HepG2 (cell line): ENCODE measurements at regions not wholly inside any gene's neighbourhood (a gene's known extent, or its start where the extent isn't known, plus 50 kb on each side); places are given as distances from the start of the nearest gene placed in this dataset.
A peak's percentile ranks its signal among the peaks of the same experiment; 100 is the strongest.

Experiments
- ATAC-seq: fragments of 200-7000 bp; cut with Tn5 transposase; 3 replicates; pipeline ENCODE4 v1.9.1; 2020; ENCODE audit warnings: mild to moderate bottlenecking, moderate library complexity
- BruUV-seq: library from RNA; stranded (reverse); fragments of 400-500 nt; replicated peaks from 2 replicates; lab custom pipeline; 2021; lab: Mats Ljungman, UMichigan
- CTCF ChIA-PET: fragments of 300-600 bp; formaldehyde crosslinking; extraction: SDS; loops from one replicate; lab custom pipeline; 2021; ENCODE audit warnings: low total read pairs, inconsistent platforms, low intra/inter-chr PET ratio; lab: Yijun Ruan, JAX
- POLR2A ChIA-PET: fragments of 350-600 bp; sonication (Branson Sonifier 250); formaldehyde crosslinking; loops from one replicate; lab custom pipeline; 2020; ENCODE audit warnings: antibody characterized with exemption, inconsistent platforms; lab: Yijun Ruan, JAX
- DNase-seq: peaks from one replicate; pipeline ENCODE4 v3.0.0-alpha.2; 2015; ENCODE audit warnings: low spot score
- FAIRE-seq: peaks from 3 replicates; lab custom pipeline; 2011; peaks lifted over from hg19 to GRCh38; lab: Jason Lieb, UNC
- H2AFZ ChIP-seq: one replicate; pipeline ENCODE4 v1.6.1; 2011; ENCODE audit warnings: low read length, inconsistent platforms
- H3K27ac ChIP-seq: fragments of 300-600 bp; 3 replicates; pipeline ENCODE4 v1.8.0; 2011; ENCODE audit warnings: mixed run types, mild to moderate bottlenecking, mixed read lengths, low read length, inconsistent platforms; ENCODE audit not compliant: insufficient read depth; ENCODE audit errors: extremely low read length
- H3K27me3 ChIP-seq, 2 experiments: fragments of 200-600 bp in 1 of 2; 2 replicates in 1 of 2; 3 replicates in 1 of 2; pipeline versions ENCODE4 v1.6.0 to v1.8.0; 2011; ENCODE audit warnings: low read length in 2 of 2, mild to moderate bottlenecking in 2 of 2, moderate library complexity in 2 of 2, inconsistent platforms in 1 of 2; ENCODE audit not compliant: insufficient read depth in 2 of 2, control insufficient read depth in 1 of 2
- H3K36me3 ChIP-seq, 2 experiments: fragments of 200-600 bp in 1 of 2; replicated peaks in 1 of 2; 2 replicates in 1 of 2; 3 replicates in 1 of 2; pipeline versions ENCODE4 v1.5.1 to v1.8.0; 2011; ENCODE audit warnings: low read length in 2 of 2, inconsistent platforms in 1 of 2; ENCODE audit not compliant: insufficient read depth in 2 of 2, control insufficient read depth in 1 of 2
- H3K4me1 ChIP-seq: 2 replicates; pipeline ENCODE4 v1.5.1; 2012; ENCODE audit warnings: low read length, inconsistent platforms; ENCODE audit not compliant: insufficient read depth
- H3K4me2 ChIP-seq: 2 replicates; pipeline ENCODE4 v1.6.0; 2011; ENCODE audit warnings: low read depth, low read length, inconsistent platforms
- H3K4me3 ChIP-seq, 3 experiments: fragments of 200-600 bp in 1 of 3; sonication (generic), shearing (Covaris generic) in 1 of 3; replicated peaks in 1 of 3; 2 replicates each; pipeline ENCODE4 v1.5.1; 2011 to 2016; ENCODE audit warnings: low read length in 3 of 3, inconsistent platforms in 2 of 3, low read depth in 2 of 3, mild to moderate bottlenecking in 2 of 3, control low read depth in 1 of 3, mixed read lengths in 1 of 3; ENCODE audit not compliant: insufficient read depth in 1 of 3
- H3K79me2 ChIP-seq: one replicate; pipeline ENCODE4 v1.6.1; 2011; ENCODE audit warnings: low read length, inconsistent platforms; ENCODE audit not compliant: insufficient read depth
- H3K9ac ChIP-seq: 2 replicates; pipeline ENCODE4 v1.6.0; 2011; ENCODE audit warnings: mild to moderate bottlenecking, low read depth, low read length, inconsistent platforms; ENCODE audit not compliant: insufficient read depth
- H3K9me3 ChIP-seq: 2 replicates; pipeline ENCODE4 v1.5.1; 2012; ENCODE audit warnings: mild to moderate bottlenecking, low read length
- H4K20me1 ChIP-seq: 2 replicates; pipeline ENCODE4 v1.6.0; 2011; ENCODE audit warnings: inconsistent platforms, mild to moderate bottlenecking, low read length, moderate library complexity; ENCODE audit not compliant: insufficient read depth
- AGO1 ChIP-seq: fragments of 200-400 bp; formaldehyde crosslinking; IDR thresholded peaks from 2 replicates; pipeline ENCODE4 v1.6.1; 2017; ENCODE audit warnings: mild to moderate bottlenecking, low read depth, low read length, moderate library complexity; ENCODE audit not compliant: poor library complexity, severe bottlenecking
- FOXP4 ChIP-seq: sonication (generic); formaldehyde crosslinking; IDR thresholded peaks from 2 replicates; pipeline ENCODE4 v1.4.0; 2020; ENCODE audit warnings: missing genetic modification reagents
- MIXL1 ChIP-seq: IDR thresholded peaks from 2 replicates; pipeline ENCODE4 v1.6.1; 2016
- SCMH1 ChIP-seq: sonication (generic); formaldehyde crosslinking; IDR thresholded peaks from 2 replicates; pipeline ENCODE4 v1.9.0; 2021; ENCODE audit warnings: missing genetic modification reagents, mild to moderate bottlenecking, borderline replicate concordance
- ZC3H4 ChIP-seq: sonication (generic); formaldehyde crosslinking; IDR thresholded peaks from 2 replicates; pipeline ENCODE4 v1.4.0; 2020; ENCODE audit warnings: missing genetic modification reagents, borderline replicate concordance
- ZNF263 ChIP-seq: sonication (generic); formaldehyde crosslinking; IDR thresholded peaks from 2 replicates; pipeline ENCODE4 v1.4.0; 2020; ENCODE audit warnings: missing genetic modification reagents
- WGBS: methylation state at CpG from one replicate; pipeline ENCODE4 v1.1.6; 2017; ENCODE audit warnings: low lambda C conversion rate; 5-methylcytosine and 5-hydroxymethylcytosine counted together
- in situ Hi-C: cut with HindIII; loops from 2 replicates; pipeline ENCODE4 v1.10.0; 2017; ENCODE audit warnings: low pct_unique_long_range_greater_than_20kb; ENCODE audit not compliant: extremely low pct_ligation_motif_present
- intact Hi-C: fragments of 100-400 bp; cut with micrococcal nuclease; formaldehyde crosslinking; loops from one replicate; pipeline ENCODE4 v1.10.0; 2022; ENCODE audit not compliant: unreplicated experiment
- TF ChIP-seq, protein P1 (sequence below): sonication (generic); formaldehyde crosslinking; IDR thresholded peaks from 2 replicates; pipeline ENCODE4 v1.8.1; 2022; ENCODE audit warnings: mild to moderate bottlenecking, missing genetic modification reagents

DNA sequence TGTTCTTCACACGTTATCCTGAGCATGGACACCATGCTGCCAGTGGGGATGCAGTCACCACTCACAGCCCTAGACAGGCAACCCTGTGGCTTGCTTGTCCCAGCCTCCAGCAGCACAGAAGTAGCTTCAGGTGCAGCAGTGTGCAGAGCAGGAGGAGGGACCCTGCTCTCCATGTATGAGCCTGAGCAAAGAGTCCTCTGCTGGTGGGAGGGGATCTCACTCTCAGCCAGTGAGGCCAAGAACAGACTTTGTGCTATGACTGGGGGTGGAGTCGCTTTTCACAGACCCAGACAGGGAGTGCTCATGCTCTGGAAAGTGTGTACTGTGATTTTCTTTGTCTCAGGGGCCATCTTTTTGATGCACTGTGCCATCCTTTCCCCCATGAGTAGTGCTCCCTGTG is 66.1 kb upstream of the NDN start:
- ChIA-PET CTCF (no interaction called here), POLR2A (no interaction called here)
- H3K27me3 ChIP-seq = no peaks in the 10 kb centered on the region
- no peaks in the 10 kb centered on the region for H3K4me1 ChIP-seq
- peaks cover 29% of the 10 kb centered on the region; the same call in 1 of the 2 replicates for H3K9me3 ChIP-seq
- peak; percentile 74 for ATAC-seq
- no peak for FAIRE-seq
- no peak overlapping the region for H2AFZ ChIP-seq
- no peaks in the 10 kb centered on the region for H4K20me1 ChIP-seq
- TF ChIP-seq ZC3H4 (CRISPR knock-in tag) (no peak), AGO1 (no peak), SCMH1 (no peak), ZNF263 (peak; percentile 53; the same call in 1 of the 2 replicates), MIXL1 (CRISPR knock-in tag) (no peak)
- no peak overlapping the region for H3K4me3 ChIP-seq
- BruUV-seq = no TSS peak
- in situ Hi-C loops (no loop called here), intact Hi-C loops (no loop called here)
- H3K9ac ChIP-seq = no peak overlapping the region
- 0% methylated on average over 1 of the region's 2 CpGs for whole genome bisulfite sequencing
- no peaks in the 10 kb centered on the region for H3K36me3 ChIP-seq
- no peak overlapping the region for H3K27ac ChIP-seq
- H3K79me2 ChIP-seq = no peaks in the 10 kb centered on the region
- no peak overlapping the region for H3K4me2 ChIP-seq
- no peak for DNase-seq

- H3K4me1 ChIP-seq = no peaks in the 10 kb centered on the region
- POLR2A ChIA-PET = no interaction called here
- no peak overlapping the region for H3K4me2 ChIP-seq
- ATAC-seq = no peak
- CTCF ChIA-PET = interaction anchor here (1.3 kb wide), 1 partner anchor 110 kb away, joined by 4 read pairs; no protein-coding TSS in a partner anchor
- H3K9me3 ChIP-seq = peaks cover 23% of the 10 kb centered on the region; the same call in 1 of the 2 replicates
- DNase-seq = no peak
- no peaks in the 10 kb centered on the region for H3K36me3 ChIP-seq
- no peaks in the 10 kb centered on the region for H3K79me2 ChIP-seq
- H4K20me1 ChIP-seq = no peaks in the 10 kb centered on the region
- no peak overlapping the region for H3K9ac ChIP-seq
- no peak overlapping the region for H3K4me3 ChIP-seq
- in situ Hi-C loops (no loop called here), intact Hi-C loops (no loop called here)
- no peaks in the 10 kb centered on the region; a peak in 1 of 5 replicates for H3K27me3 ChIP-seq
- no TSS peak for BruUV-seq
- no peak overlapping the region for H3K27ac ChIP-seq
- FAIRE-seq = no peak
- 1% methylated on average over 7 of the region's 7 CpGs for WGBS
- H2AFZ ChIP-seq = no peak overlapping the region
- no peak for TF ChIP-seq FOXP4 (CRISPR knock-in tag)
- TF ChIP-seq, protein P1, sequence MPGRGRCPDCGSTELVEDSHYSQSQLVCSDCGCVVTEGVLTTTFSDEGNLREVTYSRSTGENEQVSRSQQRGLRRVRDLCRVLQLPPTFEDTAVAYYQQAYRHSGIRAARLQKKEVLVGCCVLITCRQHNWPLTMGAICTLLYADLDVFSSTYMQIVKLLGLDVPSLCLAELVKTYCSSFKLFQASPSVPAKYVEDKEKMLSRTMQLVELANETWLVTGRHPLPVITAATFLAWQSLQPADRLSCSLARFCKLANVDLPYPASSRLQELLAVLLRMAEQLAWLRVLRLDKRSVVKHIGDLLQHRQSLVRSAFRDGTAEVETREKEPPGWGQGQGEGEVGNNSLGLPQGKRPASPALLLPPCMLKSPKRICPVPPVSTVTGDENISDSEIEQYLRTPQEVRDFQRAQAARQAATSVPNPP (CRISPR knock-in tag) = no peak
Observed at GRCh38 chr15:23758891-23759290, 71.8 kb upstream of the NDN start.
